ENCODE measurements at regions not wholly inside any gene's neighbourhood (a gene's known extent, or its start where the extent isn't known, plus 50 kb on each side); places are given as distances from the start of the nearest gene placed in this dataset.

GRCh38 chr12:18807714-18808113 lies 69.8 kb downstream of the CAPZA3 start:
- H3K27me3 ChIP-seq (ENCODE audit: control insufficient read depth in 4 of 4, insufficient read depth in 4 of 4, low read length in 3 of 4), result no peaks in the 10 kb centered on the region
- DNase-seq (ENCODE audit: low spot score), result no peak

GRCh38 chr12:18808221-18808620 lies 70.3 kb downstream of the CAPZA3 start:
- no peaks in the 10 kb centered on the region for H3K4me1 ChIP-seq (ENCODE audit: control insufficient read depth in 4 of 4, insufficient read depth in 4 of 4, low read length in 3 of 4)
- H3K9ac ChIP-seq (ENCODE audit: low read depth in 1 of 2, low read length in 2 of 2), result no peak overlapping the region
- no peak overlapping the region for H3K4me3 ChIP-seq (ENCODE audit: low read depth in 1 of 3, low read length in 3 of 3)
- no peak overlapping the region for H3K27ac ChIP-seq (ENCODE audit: low read depth in 1 of 2, low read length in 2 of 2)
- 95% methylated on average over 2 of the region's 2 CpGs for WGBS
- DNase-seq (ENCODE audit: low spot score), result no peak
- H3K36me3 ChIP-seq (ENCODE audit: control insufficient read depth in 4 of 4, insufficient read depth in 3 of 4, low read depth in 1 of 4, low read length in 3 of 4), result no peaks in the 10 kb centered on the region
- H3K9me3 ChIP-seq (ENCODE audit: control insufficient read depth in 4 of 4, low read length in 3 of 4), result no peaks in the 10 kb centered on the region
- H3K27me3 ChIP-seq (ENCODE audit: control insufficient read depth in 4 of 4, insufficient read depth in 4 of 4, low read length in 3 of 4), result no peaks in the 10 kb centered on the region
- TF ChIP-seq JUND (IDR thresholded peaks at IDR 0.05), result no peak
- TF ChIP-seq FOXA1 (IDR thresholded peaks at IDR 0.05), result no peak
- TF ChIP-seq TAF1 (conservative IDR thresholded peaks at IDR 0.05), result no peak
- TF ChIP-seq YY1 (IDR thresholded peaks at IDR 0.05), result no peak
- TF ChIP-seq SP1 (IDR thresholded peaks at IDR 0.05), result no peak
- no peak for TF ChIP-seq FOXA2 (IDR thresholded peaks at IDR 0.05)
- TF ChIP-seq NR2F2 (IDR thresholded peaks at IDR 0.05), result no peak
- TF ChIP-seq ZBTB33 (IDR thresholded peaks at IDR 0.05), result no peak
- TF ChIP-seq HNF4A (conservative IDR thresholded peaks at IDR 0.05), result no peak
- no peak for TF ChIP-seq REST (IDR thresholded peaks at IDR 0.05)
- no peak for TF ChIP-seq EGR1 (IDR thresholded peaks at IDR 0.05; ENCODE audit: low read depth in 2 of 2)
- no peak for TF ChIP-seq RAD21 (IDR thresholded peaks at IDR 0.05)
- TF ChIP-seq MAX (IDR thresholded peaks at IDR 0.05), result no peak

More at GRCh38 chr12:18807714-18808113, 69.8 kb downstream of the CAPZA3 start:
- no peaks in the 10 kb centered on the region for H3K36me3 ChIP-seq (ENCODE audit: control insufficient read depth in 4 of 4, insufficient read depth in 3 of 4, low read depth in 1 of 4, low read length in 3 of 4)
- H3K4me3 ChIP-seq (ENCODE audit: low read depth in 1 of 3, low read length in 3 of 3), result no peak overlapping the region
- H3K9ac ChIP-seq (ENCODE audit: low read depth in 1 of 2, low read length in 2 of 2), result no peak overlapping the region
- H3K4me1 ChIP-seq (ENCODE audit: control insufficient read depth in 4 of 4, insufficient read depth in 4 of 4, low read length in 3 of 4), result no peaks in the 10 kb centered on the region
- H3K27ac ChIP-seq (ENCODE audit: low read depth in 1 of 2, low read length in 2 of 2), result no peak overlapping the region
- H3K9me3 ChIP-seq (ENCODE audit: control insufficient read depth in 4 of 4, low read length in 3 of 4), result no peaks in the 10 kb centered on the region
- WGBS, result 90% methylated on average over 3 of the region's 3 CpGs
- TF ChIP-seq FOXA1 (IDR thresholded peaks at IDR 0.05) (no peak), REST (IDR thresholded peaks at IDR 0.05) (no peak), HNF4G (IDR thresholded peaks at IDR 0.05) (no peak), CTCF (IDR thresholded peaks at IDR 0.05; ENCODE audit: low read depth, low read length, missing input control) (no peak)

All from liver (tissue), 8 donors.